Stimulated activated naive CD8-positive, alpha-beta T cell treated with anti-CD3 and anti-CD28 coated beads, Interleukin-15, Interleukin-2, amounts not matched to agents 100 ng/mL and 50 ng/mL, for 24 hours (primary cell): ENCODE measurements at regions not wholly inside any gene's neighbourhood (a gene's known extent, or its start where the extent isn't known, plus 50 kb on each side); places are given as distances from the start of the nearest gene placed in this dataset.
"Not testable (repeated sequence)": the region's sequence is repeated elsewhere in the genome, so short reads cannot be mapped to it uniquely, and the experiment has no call there.

Source experiments
- H3K27ac Mint-ChIP-seq: one replicate; pipeline ENCODE4 v1.8.0; 2021; ENCODE audit warnings: mild to moderate bottlenecking, mixed read lengths
- H3K27me3 Mint-ChIP-seq: one replicate; pipeline ENCODE4 v1.8.0; 2021; ENCODE audit warnings: mixed read lengths
- H3K36me3 Mint-ChIP-seq: one replicate; pipeline ENCODE4 v1.8.0; 2021; ENCODE audit warnings: low read depth, mixed read lengths
- H3K4me1 Mint-ChIP-seq: one replicate; pipeline ENCODE4 v1.8.0; 2021; ENCODE audit warnings: low read depth, mixed read lengths
- H3K4me3 Mint-ChIP-seq: one replicate; pipeline ENCODE4 v1.8.0; 2021; ENCODE audit warnings: mild to moderate bottlenecking, mixed read lengths
- H3K9me3 Mint-ChIP-seq: one replicate; pipeline ENCODE4 v1.8.0; 2021; ENCODE audit warnings: mixed read lengths

DNA sequence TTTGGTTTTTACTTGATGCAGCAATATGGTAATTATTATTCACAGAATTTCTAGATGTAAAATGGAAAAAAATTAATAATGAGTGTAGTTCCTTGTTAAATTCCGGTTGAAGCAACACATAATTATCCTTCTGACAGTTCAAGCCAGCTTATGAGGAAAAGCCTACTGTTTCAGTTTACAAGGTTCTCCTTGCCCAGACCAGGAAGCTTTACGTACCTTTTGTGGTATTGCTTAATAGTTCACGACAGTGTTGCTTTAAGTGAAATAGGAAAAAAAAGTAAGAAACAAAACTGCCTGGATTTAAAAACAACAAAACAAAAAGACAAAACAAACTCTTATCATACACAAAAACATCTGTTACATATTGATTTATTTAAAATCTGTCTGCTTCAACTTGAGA lies 547.3 kb upstream of the C9orf72 start:
- Mint-ChIP-seq H3K27me3 (no peaks in the 10 kb centered on the region), H3K36me3 (no peaks in the 10 kb centered on the region), H3K4me3 (no peak overlapping the region), H3K9me3 (no peaks in the 10 kb centered on the region), H3K4me1 (no peaks in the 10 kb centered on the region), H3K27ac (no peak overlapping the region)

DNA sequence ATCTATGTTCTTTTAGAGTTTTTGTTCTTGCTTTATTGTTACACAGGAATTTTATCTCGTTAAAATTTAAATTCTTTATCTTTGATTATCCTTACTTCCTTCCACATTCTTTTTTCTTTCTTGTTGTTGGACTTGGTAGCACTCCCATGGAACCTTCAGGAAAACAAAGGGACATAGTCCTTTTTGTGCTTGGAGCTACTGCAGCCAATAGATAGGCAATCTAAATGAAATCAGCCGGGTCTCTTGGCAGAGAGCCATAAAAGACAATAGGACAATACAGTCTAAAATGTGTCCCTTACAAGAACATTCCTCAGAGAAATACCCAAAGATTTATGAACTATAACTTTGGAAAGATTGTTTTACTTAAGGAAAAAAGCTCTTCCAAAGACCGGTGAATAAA lies 548.1 kb upstream of the C9orf72 start:
- Mint-ChIP-seq H3K4me3 (no peak overlapping the region), H3K9me3 (no peaks in the 10 kb centered on the region), H3K36me3 (no peaks in the 10 kb centered on the region), H3K4me1 (no peaks in the 10 kb centered on the region), H3K27ac (no peak overlapping the region), H3K27me3 (no peaks in the 10 kb centered on the region)

DNA sequence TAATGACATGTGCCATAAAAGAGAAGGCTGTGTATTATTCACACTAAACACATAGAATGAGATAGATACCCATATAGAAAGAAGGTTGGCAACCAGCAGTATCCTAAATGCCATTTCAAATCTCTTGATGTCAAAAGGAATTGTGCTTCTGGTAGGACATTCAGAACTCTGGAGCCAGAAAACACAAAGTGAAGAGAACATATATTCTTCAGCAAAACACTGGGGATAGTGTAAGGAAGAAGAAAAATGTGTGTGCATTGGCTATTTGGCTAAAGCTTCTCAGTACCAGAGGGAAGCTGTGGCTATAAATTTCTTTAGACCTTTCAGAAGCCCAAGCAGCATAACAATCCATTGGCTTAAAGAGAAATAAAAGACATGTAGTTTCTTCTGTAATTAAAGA lies 551.6 kb upstream of the C9orf72 start:
- Mint-ChIP-seq H3K9me3 (no peaks in the 10 kb centered on the region), H3K4me3 (no peak overlapping the region), H3K27me3 (no peaks in the 10 kb centered on the region), H3K36me3 (no peaks in the 10 kb centered on the region), H3K4me1 (no peaks in the 10 kb centered on the region), H3K27ac (no peak overlapping the region)

DNA sequence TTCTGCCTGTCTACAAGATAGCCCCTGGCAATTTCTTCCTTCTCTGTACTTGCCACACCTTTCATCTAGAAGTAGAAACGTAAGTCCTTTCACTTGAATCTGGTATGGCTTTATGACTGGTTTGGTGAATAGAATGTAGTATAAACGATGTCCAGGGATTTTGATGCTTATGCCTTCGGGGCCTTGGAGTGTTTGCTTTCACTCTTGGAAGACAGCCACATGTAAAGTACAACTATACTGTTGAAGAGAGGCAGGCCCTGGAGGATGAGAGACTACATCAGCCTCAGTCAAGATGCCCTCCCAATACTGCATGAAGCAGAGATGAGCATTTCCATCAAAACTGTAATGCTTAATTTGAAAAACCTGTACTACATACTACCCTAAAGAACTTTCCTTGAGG lies 553.8 kb upstream of the C9orf72 start:
- H3K9me3 Mint-ChIP-seq, result no peaks in the 10 kb centered on the region
- no peak overlapping the region for H3K4me3 Mint-ChIP-seq
- H3K27me3 Mint-ChIP-seq, result no peaks in the 10 kb centered on the region
- H3K27ac Mint-ChIP-seq, result no peak overlapping the region
- no peaks in the 10 kb centered on the region for H3K4me1 Mint-ChIP-seq
- H3K36me3 Mint-ChIP-seq, result no peaks in the 10 kb centered on the region

DNA sequence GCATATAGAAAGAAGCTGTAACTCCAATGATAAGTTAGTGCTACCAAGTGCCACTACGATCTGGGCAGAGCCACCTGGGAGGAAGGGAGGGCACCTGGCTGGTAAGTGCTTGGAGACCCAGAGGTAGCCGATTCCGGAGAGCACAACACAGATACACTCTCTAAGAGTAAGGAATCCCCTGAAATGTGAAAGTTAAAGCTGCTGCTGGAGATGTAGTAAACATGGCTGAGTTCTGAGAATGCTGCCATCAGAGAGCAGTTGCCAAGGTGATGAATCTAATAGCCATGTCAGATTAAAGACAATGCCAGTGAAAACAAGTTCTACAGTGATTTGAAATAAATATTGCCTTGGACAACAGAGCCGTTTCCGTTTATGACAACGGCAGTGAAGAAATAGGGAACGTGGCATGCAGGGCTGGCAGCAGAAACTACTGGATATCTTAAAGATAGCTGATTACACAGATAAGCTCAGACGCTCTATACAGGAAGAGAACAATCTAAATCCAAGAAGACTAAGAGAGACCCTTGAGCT lies 561.2 kb upstream of the C9orf72 start:
- H3K4me1 Mint-ChIP-seq, result no peaks in the 10 kb centered on the region
- no peak overlapping the region for H3K4me3 Mint-ChIP-seq
- no peaks in the 10 kb centered on the region for H3K36me3 Mint-ChIP-seq

DNA sequence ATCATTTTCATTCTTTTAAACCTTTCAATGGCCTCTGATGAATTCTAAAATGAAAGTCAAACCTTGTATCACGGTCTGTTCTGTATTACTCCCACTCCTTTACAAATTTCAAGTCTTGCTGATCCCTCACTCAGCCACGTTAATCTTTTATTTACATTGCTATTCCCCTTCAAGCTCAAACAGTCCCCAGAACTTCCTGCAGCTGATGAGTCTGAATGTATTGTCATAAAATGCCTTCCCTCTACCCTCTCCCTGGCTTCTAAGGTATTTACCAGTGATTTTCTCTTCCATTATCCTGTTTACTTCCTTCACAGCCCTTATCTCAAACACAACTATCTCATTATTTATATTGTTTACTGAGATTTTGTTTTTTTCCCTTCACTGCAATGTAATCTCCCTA lies 562.3 kb upstream of the C9orf72 start:
- Mint-ChIP-seq H3K4me1 (no peaks in the 10 kb centered on the region), H3K9me3 (no peaks in the 10 kb centered on the region), H3K27me3 (no peaks in the 10 kb centered on the region), H3K27ac (no peak overlapping the region), H3K36me3 (no peaks in the 10 kb centered on the region), H3K4me3 (no peak overlapping the region)

More for the DNA sequence above, 561.2 kb upstream of the C9orf72 start:
- no peaks in the 10 kb centered on the region for H3K27me3 Mint-ChIP-seq
- H3K27ac Mint-ChIP-seq, result no peak overlapping the region
- no peaks in the 10 kb centered on the region for H3K9me3 Mint-ChIP-seq

DNA sequence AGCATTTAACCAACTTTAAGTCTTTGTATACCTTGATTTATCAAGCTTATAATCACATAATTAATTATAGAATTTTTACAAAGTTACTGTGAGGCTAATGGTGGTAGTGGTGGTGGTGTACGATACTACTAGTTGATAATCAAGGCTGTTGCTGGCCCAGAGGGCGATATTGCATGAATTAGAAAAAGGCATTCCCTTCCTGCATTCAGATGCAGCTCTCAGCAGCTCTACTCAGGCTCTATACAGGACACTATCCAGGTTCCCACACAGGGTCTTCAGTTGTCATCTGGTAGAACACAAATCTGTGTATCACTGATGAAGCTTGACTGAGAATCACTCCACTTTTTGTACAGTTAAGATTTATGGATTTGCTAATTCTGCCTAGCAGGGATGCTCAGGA lies 562.8 kb upstream of the C9orf72 start:
- Mint-ChIP-seq H3K27ac (no peak overlapping the region), H3K27me3 (no peaks in the 10 kb centered on the region), H3K9me3 (no peaks in the 10 kb centered on the region), H3K4me1 (no peaks in the 10 kb centered on the region), H3K36me3 (no peaks in the 10 kb centered on the region), H3K4me3 (no peak overlapping the region)

DNA sequence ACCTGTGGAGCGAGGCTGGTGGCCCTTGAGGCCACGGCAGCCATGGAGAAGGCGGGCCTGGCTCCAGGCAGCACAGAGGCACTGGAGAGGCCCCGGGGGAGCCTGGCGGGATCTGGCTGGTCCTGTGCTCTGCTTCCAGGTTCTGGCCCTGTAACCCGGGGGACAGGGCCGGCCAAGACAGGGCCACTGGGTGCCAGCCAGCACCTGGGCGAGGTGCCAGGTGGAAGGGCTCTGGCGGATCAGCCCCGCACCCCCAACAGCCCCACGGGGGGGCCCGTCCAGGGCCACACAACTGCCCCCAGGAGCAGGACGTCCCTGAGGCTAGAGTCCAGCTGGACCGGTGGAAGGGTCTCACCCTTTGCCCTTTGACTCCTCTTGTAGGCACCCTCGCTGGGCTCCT lies 574.1 kb upstream of the C9orf72 start:
- not testable (repeated sequence) for H3K27ac Mint-ChIP-seq, H3K4me1 Mint-ChIP-seq, H3K27me3 Mint-ChIP-seq, H3K36me3 Mint-ChIP-seq, H3K9me3 Mint-ChIP-seq, H3K4me3 Mint-ChIP-seq

DNA sequence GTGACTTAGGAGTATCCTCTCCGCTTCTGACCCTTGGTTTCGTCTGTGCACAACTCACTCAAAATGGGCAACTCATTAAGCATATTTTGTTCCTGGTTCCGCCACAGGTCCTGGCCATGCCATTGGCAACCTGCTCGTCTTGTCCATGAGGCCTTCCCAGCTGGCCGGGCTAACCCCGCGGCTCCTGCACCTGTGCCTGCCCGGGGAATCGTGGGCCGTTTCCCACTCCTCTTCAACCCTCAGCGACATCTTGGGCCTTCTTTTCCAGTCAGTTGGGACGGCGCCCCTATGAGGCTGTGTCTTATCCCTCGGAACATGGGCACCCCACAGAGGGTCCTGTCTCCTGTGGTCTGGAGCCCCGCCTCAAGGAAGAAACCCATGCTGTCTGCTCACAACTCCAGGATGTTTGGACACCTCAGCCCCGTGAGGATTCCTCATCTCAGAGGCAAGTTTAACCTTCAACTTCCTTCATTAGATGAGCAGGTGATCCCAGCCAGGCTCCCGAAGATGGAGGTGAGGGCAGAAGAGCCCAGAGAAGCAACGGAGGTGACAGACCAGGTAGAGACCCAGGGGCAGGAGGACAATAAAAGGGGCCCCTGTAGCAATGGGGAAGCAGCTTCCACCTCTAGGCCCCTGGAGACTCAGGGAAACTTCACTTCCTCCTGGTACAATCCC lies 574.8 kb upstream of the C9orf72 start:
- H3K27me3 Mint-ChIP-seq, H3K27ac Mint-ChIP-seq, H3K9me3 Mint-ChIP-seq, H3K36me3 Mint-ChIP-seq, H3K4me1 Mint-ChIP-seq, H3K4me3 Mint-ChIP-seq: not testable (repeated sequence)

DNA sequence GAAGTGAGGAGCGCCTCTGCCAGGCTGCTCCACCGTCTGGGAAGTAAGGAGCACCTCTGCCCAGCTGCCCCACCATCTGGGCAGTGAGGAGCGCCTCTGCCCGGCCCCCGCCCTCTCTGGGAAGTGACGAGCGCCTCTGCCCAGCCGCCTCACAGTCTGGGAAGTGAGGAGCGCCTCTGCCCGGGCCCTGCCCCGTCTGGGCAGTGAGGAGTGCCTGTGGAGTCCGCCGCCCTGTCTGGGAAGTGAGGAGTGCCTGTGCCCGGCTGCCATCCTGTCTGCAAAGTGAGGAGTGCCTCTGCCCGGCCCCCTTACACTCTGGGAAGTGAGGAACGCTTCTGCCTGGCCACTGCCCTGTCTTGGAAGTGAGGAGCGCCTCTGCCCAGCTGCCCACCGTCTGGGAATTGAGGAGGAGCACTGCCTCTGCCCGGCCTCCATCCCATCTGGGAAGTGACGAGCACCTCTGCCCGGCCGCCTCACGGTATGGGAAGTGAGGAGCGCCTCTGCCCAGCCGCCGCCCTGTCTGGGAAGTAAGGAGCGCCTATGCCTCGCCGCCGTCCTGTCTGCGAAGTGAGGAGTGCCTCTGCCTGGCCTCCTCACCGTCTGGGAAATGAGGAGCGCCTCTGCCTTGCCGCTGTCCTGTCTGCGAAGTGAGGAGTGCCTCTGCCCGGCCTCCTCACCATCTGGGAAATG lies 576.2 kb upstream of the C9orf72 start:
- not testable (repeated sequence) for H3K36me3 Mint-ChIP-seq, H3K9me3 Mint-ChIP-seq, H3K4me3 Mint-ChIP-seq, H3K4me1 Mint-ChIP-seq, H3K27ac Mint-ChIP-seq, H3K27me3 Mint-ChIP-seq

DNA sequence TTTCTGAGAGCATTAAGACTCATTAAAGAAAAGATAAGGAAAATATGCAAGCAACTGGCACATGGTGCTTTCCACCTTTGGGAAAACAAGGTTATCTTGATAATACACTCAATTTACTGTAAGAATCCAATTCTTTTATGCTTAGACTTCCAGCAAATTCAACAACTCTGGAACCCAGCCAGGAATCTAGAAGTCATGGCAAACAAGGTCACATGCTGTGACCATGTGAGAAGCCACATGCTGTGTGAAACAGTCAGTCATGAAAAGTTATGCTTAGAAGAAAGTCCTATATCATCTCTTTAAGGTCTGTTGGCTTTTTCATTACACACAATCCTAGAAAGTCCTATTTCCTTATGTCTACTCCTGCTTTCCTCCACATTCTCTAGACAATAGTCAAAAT lies 581.8 kb upstream of the C9orf72 start:
- Mint-ChIP-seq H3K4me3 (no peak overlapping the region), H3K36me3 (no peaks in the 10 kb centered on the region), H3K27ac (no peak overlapping the region), H3K4me1 (no peaks in the 10 kb centered on the region), H3K27me3 (no peaks in the 10 kb centered on the region), H3K9me3 (peaks cover 3% of the 10 kb centered on the region)

DNA sequence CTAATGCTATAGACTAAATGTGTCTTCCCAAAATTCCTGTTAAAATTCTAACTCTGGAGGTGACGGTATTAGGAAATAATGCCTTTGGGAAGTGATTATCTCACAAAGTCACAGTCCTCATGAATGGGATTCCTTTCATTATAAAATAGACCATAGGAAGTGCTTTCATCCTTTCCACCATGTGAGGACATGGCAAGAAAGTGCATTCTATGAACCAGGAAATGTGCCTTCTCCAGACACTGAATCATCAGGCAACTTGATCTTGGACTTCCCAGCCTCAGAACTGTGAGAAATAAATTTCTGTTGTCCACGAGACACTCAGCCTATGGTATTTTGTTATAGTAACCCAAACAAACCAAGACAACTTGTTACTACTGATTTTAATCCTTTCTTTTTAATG lies 582.4 kb upstream of the C9orf72 start:
- no peaks in the 10 kb centered on the region for H3K4me1 Mint-ChIP-seq
- no peak overlapping the region for H3K4me3 Mint-ChIP-seq
- peaks cover 3% of the 10 kb centered on the region for H3K9me3 Mint-ChIP-seq
- no peaks in the 10 kb centered on the region for H3K36me3 Mint-ChIP-seq
- H3K27ac Mint-ChIP-seq, result no peak overlapping the region
- H3K27me3 Mint-ChIP-seq, result no peaks in the 10 kb centered on the region

DNA sequence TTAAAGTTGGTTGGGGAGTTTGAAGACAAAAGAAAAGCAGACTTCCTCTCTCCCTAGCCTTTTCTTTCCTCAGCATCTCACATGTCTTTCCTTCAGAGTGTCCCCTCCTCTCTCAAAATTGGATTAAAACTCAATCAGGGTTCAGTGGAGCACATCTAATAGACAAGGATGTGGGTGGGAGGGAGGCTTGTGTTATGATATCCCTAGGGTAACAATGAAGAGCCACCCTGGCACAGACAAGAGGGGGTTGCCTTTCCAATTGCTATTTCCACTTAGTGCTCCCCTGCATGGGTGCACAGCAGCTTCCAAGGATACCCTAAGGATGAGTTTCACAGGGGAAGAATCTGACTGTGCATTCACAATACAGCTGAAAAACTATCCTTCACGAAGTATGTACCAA lies 585.2 kb upstream of the C9orf72 start:
- Mint-ChIP-seq H3K4me3 (no peak overlapping the region), H3K36me3 (no peaks in the 10 kb centered on the region), H3K4me1 (no peaks in the 10 kb centered on the region)

DNA sequence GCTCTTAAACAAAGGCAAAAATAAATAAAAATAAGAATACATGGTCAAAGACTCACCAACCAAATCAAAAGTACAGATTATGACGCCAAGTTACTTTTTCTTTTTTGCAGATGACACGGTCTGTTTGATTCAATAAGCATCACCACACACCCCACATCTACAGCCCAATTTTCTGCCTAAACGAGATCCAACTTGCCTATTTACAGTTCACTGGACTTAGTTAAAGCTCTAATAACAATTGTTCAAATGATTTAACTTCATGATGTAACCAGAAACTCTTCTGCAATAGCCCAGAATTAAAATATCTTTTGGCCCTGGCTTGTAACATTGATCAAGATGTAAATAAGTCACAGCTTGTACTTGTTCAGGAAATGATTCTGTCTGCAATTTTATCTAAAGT lies 590.3 kb upstream of the C9orf72 start:
- Mint-ChIP-seq H3K9me3 (peaks cover 4% of the 10 kb centered on the region), H3K4me3 (no peak overlapping the region), H3K4me1 (no peaks in the 10 kb centered on the region), H3K36me3 (no peaks in the 10 kb centered on the region), H3K27ac (no peak overlapping the region), H3K27me3 (no peaks in the 10 kb centered on the region)

More for the DNA sequence above, 585.2 kb upstream of the C9orf72 start:
- Mint-ChIP-seq H3K9me3 (peaks cover 3% of the 10 kb centered on the region), H3K27ac (no peak overlapping the region), H3K27me3 (no peaks in the 10 kb centered on the region)

DNA sequence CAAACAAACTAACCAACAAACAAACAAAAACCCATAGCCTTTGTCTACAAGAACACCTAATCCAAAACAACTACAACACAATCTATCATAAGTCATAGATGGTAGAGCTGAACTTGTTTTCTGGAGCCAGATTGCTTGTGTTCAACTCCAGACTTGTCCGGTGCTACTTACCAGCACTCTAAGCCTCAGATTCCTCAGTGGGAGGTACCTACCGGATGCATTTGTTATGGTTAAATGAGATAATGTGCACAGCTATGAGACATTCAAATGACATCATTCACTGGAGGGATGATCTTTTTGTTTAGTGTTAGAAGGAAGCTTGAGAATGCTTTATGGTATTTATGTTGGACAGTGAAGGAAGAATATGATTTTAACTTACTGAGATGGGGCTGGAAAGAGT lies 592.9 kb upstream of the C9orf72 start:
- Mint-ChIP-seq H3K36me3 (no peaks in the 10 kb centered on the region), H3K27me3 (no peaks in the 10 kb centered on the region), H3K4me3 (no peak overlapping the region), H3K4me1 (no peaks in the 10 kb centered on the region), H3K27ac (no peak overlapping the region), H3K9me3 (peaks cover 4% of the 10 kb centered on the region)

DNA sequence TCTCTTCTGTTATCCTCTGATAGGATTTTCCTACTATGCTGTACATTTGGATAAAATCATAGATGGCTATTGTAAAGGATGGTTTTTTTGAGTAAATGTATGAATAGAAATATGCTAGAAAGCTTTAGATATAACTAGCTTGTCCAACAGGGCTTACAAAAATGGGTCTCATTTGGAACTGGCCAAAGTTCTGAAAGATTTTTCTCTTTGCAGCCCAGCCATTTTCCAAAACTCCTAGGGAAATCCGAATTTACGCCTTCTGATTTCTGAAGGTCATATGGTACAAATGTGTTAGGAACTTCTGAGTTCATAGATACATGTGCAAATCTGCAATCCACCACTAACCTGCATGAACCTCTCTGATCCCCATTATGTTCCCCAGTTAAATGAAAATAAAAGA lies 603.9 kb upstream of the C9orf72 start:
- H3K9me3 Mint-ChIP-seq, result peaks cover 7% of the 10 kb centered on the region
- H3K27me3 Mint-ChIP-seq, result no peaks in the 10 kb centered on the region
- no peaks in the 10 kb centered on the region for H3K36me3 Mint-ChIP-seq

More for the DNA sequence above, 603.9 kb upstream of the C9orf72 start:
- Mint-ChIP-seq H3K4me3 (no peak overlapping the region), H3K4me1 (no peaks in the 10 kb centered on the region), H3K27ac (no peak overlapping the region)
